Natural killer cell (primary cell): ENCODE measurements at regions not wholly inside any gene's neighbourhood (a gene's known extent, or its start where the extent isn't known, plus 50 kb on each side); places are given as distances from the start of the nearest gene placed in this dataset.

Source experiments
- ATAC-seq, 3 donors: fragments of 150-1000 bp in 2 of 3; fragments of 200-7000 bp in 1 of 3; cut with Tn5 transposase; 1 replicate in 1 of 3; 2 replicates in 2 of 3; pipeline ENCODE4 v1.10.0; 2021; ENCODE audit warnings: mild to moderate bottlenecking in 2 of 3, moderate library complexity in 2 of 3
- DNase-seq, 2 donors: peaks; one replicate each; pipeline versions ENCODE4 v3.0.0 to v3.0.0-alpha.2; 2013 to 2021; ENCODE audit warnings: mixed read lengths in 1 of 2
- H3K27ac ChIP-seq: one replicate; pipeline ENCODE4 v1.5.1; 2013; ENCODE audit warnings: mild to moderate bottlenecking, low read length
- H3K27me3 ChIP-seq: one replicate; pipeline ENCODE4 v1.6.1; 2013; ENCODE audit warnings: low read length; ENCODE audit not compliant: control insufficient read depth, insufficient read depth
- H3K36me3 ChIP-seq: one replicate; pipeline ENCODE4 v1.6.1; 2013; ENCODE audit warnings: low read length; ENCODE audit not compliant: control insufficient read depth, insufficient read depth
- H3K4me1 ChIP-seq: one replicate; pipeline ENCODE4 v1.6.1; 2013; ENCODE audit warnings: low read length; ENCODE audit not compliant: control insufficient read depth, insufficient read depth
- H3K4me3 ChIP-seq: one replicate; pipeline ENCODE4 v1.5.1; 2013; ENCODE audit warnings: low read length
- H3K9me3 ChIP-seq: one replicate; pipeline ENCODE4 v1.6.1; 2013; ENCODE audit warnings: low read length; ENCODE audit not compliant: control insufficient read depth, insufficient read depth
- H3K27ac Mint-ChIP-seq, 2 donors: one replicate each; pipeline ENCODE4 v1.8.0; 2022; ENCODE audit warnings: mild to moderate bottlenecking in 2 of 2, mixed read lengths in 2 of 2, moderate library complexity in 1 of 2
- H3K27me3 Mint-ChIP-seq, 2 donors: one replicate each; pipeline ENCODE4 v1.8.0; 2022; ENCODE audit warnings: low read depth in 2 of 2, mixed read lengths in 2 of 2
- H3K36me3 Mint-ChIP-seq: one replicate; pipeline ENCODE4 v1.8.0; 2022; ENCODE audit warnings: mixed read lengths
- H3K4me1 Mint-ChIP-seq, 2 donors: one replicate each; pipeline ENCODE4 v1.8.0; 2022; ENCODE audit warnings: mixed read lengths in 2 of 2
- H3K4me3 Mint-ChIP-seq: one replicate; pipeline ENCODE4 v1.8.0; 2022; ENCODE audit warnings: mild to moderate bottlenecking, moderate library complexity, mixed read lengths
- H3K9me3 Mint-ChIP-seq, 2 donors: one replicate each; pipeline ENCODE4 v1.8.0; 2022; ENCODE audit warnings: mixed read lengths in 2 of 2
- WGBS: methylation state at CpG from one replicate; pipeline ENCODE4 v1.1.7; 2013; ENCODE audit warnings: missing lambda C conversion rate; ENCODE audit not compliant: insufficient coverage; 5-methylcytosine and 5-hydroxymethylcytosine counted together
- intact Hi-C: fragments of 100-400 bp; cut with micrococcal nuclease; formaldehyde crosslinking; loops from one replicate; pipeline ENCODE4 v1.14.2; 2022
- TF ChIP-seq, protein P1 (sequence below): fragments of 200-600 bp; IDR thresholded peaks from one replicate; pipeline ENCODE4 v1.8.0; 2022; ENCODE audit warnings: antibody characterized with exemption

DNA sequence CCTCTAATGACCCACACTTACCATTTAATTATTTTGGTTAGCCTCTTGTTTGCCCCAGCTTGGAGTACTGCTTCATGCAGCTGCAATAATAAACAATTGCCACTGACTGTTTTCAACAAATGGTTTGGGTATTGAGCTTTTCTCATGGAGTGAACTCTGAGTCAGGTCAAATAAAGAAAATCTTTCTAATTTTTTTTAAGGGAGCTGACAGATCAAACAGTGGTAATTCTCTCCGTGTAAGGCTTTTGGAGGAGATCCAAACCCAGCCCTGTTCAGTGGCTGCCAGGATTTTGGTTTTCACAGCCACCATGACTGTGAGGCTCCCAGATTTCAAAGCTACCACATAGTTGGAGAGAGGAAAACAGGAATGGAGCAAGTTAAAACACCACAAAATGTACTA is 110.7 kb upstream of the EFNA5 start:
- peaks cover 4 to 26% of the 10 kb centered on the region in 2 donors for H3K27me3 Mint-ChIP-seq
- TF ChIP-seq, protein P1, sequence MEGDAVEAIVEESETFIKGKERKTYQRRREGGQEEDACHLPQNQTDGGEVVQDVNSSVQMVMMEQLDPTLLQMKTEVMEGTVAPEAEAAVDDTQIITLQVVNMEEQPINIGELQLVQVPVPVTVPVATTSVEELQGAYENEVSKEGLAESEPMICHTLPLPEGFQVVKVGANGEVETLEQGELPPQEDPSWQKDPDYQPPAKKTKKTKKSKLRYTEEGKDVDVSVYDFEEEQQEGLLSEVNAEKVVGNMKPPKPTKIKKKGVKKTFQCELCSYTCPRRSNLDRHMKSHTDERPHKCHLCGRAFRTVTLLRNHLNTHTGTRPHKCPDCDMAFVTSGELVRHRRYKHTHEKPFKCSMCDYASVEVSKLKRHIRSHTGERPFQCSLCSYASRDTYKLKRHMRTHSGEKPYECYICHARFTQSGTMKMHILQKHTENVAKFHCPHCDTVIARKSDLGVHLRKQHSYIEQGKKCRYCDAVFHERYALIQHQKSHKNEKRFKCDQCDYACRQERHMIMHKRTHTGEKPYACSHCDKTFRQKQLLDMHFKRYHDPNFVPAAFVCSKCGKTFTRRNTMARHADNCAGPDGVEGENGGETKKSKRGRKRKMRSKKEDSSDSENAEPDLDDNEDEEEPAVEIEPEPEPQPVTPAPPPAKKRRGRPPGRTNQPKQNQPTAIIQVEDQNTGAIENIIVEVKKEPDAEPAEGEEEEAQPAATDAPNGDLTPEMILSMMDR, result no peak
- Histone ChIP-seq H3K27me3 (no peaks in the 10 kb centered on the region), H3K4me3 (no peak overlapping the region), H3K4me1 (no peaks in the 10 kb centered on the region), H3K27ac (no peak overlapping the region), H3K9me3 (no peaks in the 10 kb centered on the region), H3K36me3 (no peaks in the 10 kb centered on the region)
- H3K4me3 Mint-ChIP-seq, result no peak overlapping the region
- peaks cover 0 to 4% of the 10 kb centered on the region in 2 donors for H3K9me3 Mint-ChIP-seq
- H3K4me1 Mint-ChIP-seq, result no peaks in the 10 kb centered on the region
- ATAC-seq, result no peak
- H3K36me3 Mint-ChIP-seq, result peaks cover 6% of the 10 kb centered on the region
- no peak for DNase-seq
- WGBS, result 87% methylated on average over 1 of the region's 1 CpG
- no peak overlapping the region for H3K27ac Mint-ChIP-seq
- intact Hi-C loops, result no loop called here

DNA sequence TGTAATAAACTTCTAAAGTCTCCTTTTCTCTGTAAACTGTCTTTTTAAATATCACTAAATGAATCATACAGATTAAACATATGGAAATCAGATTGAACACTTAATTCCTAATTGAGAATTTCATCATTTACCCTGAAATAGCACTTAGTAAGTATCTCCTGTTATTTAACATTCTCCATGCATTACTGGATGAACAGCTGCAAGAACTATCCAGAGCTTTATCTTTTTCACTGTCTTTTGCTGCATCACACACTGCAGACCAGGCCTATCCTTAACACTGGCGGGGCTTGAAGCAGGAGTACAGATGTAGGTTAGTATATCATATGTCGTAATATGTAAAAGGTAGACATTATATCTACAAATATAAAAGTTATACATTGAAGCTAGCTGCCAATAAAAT is 108.7 kb upstream of the EFNA5 start:
- H3K4me1 Mint-ChIP-seq, result no peaks in the 10 kb centered on the region

DNA sequence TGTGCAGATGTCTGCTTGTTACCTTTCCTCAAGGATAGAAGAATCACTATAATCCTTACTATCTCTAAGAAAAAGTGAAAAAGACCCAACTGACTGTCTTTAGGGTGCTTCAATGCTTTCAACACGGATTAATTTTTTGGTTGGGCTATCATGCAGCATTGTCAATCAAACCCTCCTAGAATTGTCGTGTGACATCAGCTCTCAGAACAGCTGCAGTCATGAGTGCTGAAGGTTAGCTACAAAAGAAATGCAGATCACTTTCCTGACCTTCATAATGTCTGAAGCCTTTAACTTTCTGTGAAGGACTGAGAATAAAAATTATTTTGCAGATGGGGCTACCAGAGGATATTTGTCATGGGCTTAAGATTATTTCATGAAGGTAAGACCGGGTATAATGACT is 107.9 kb upstream of the EFNA5 start:
- WGBS, result 74% methylated on average over 2 of the region's 3 CpGs
- intact Hi-C loops, result no loop called here
- no peak for DNase-seq
- Mint-ChIP-seq H3K4me1 (no peaks in the 10 kb centered on the region), H3K4me3 (no peak overlapping the region), H3K27ac (no peak overlapping the region), H3K27me3 (peaks cover 7 to 27% of the 10 kb centered on the region in 2 donors), H3K36me3 (no peaks in the 10 kb centered on the region), H3K9me3 (no peaks in the 10 kb centered on the region)
- no peak overlapping the region for H3K4me3 ChIP-seq
- H3K36me3 ChIP-seq, result no peaks in the 10 kb centered on the region
- H3K9me3 ChIP-seq, result no peaks in the 10 kb centered on the region
- TF ChIP-seq, protein P1, result no peak
- H3K4me1 ChIP-seq, result no peaks in the 10 kb centered on the region
- H3K27me3 ChIP-seq, result no peaks in the 10 kb centered on the region
- ATAC-seq, result no peak
- H3K27ac ChIP-seq, result no peak overlapping the region

More for the DNA sequence above, 108.7 kb upstream of the EFNA5 start:
- Histone ChIP-seq H3K27ac (no peak overlapping the region), H3K27me3 (no peaks in the 10 kb centered on the region), H3K36me3 (no peaks in the 10 kb centered on the region), H3K9me3 (no peaks in the 10 kb centered on the region), H3K4me1 (no peaks in the 10 kb centered on the region), H3K4me3 (no peak overlapping the region)
- H3K36me3 Mint-ChIP-seq, result no peaks in the 10 kb centered on the region
- DNase-seq (no peak), ATAC-seq (no peak)
- peaks cover 4 to 27% of the 10 kb centered on the region in 2 donors for H3K27me3 Mint-ChIP-seq
- TF ChIP-seq, protein P1, result no peak
- no peak overlapping the region for H3K27ac Mint-ChIP-seq
- no peak overlapping the region for H3K4me3 Mint-ChIP-seq
- no CpG with 5 or more reads among the region's 2 CpGs for WGBS
- intact Hi-C loops, result no loop called here
- no peaks in the 10 kb centered on the region for H3K9me3 Mint-ChIP-seq

DNA sequence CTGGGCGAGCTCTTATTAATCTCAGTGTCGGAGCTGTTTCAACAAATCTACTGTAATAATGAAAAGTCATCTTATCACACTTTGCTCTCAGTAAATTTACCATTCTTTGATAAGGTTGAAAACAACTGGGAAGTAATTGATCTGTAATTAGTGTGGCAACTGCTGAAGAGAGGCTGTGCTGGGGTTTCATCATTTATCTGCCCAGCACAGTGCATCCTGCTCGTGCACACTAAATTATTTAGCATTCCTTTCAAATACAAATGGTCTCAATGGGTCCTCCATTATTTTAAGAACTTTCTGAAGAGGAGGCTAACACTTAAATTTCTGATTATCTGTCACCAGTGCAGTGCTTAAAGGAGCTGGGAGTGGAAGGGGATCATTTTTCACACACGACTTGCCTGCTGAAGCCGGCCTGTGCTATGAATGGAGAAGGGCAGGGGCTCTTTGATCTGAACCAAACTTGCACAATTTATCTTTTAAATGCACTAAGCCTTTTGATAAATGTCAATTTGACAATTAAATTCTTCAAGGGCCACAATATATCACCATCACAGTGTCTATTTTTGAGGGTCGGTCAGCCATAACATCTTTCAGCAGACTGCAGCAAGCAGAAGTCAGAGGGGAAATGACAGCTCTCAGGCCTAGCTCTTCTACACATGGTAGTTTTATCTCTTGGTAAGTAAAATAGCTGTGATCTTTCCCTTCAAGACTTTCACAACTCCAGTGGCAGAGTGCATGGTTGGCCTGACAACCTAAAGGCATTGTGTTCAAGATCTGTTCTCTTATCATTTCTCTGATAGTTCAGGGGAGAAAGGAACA is 106.4 kb upstream of the EFNA5 start:
- ATAC-seq (no peak), DNase-seq (no peak)
- Mint-ChIP-seq H3K4me3 (no peak overlapping the region), H3K36me3 (no peaks in the 10 kb centered on the region), H3K27me3 (peaks cover 7 to 40% of the 10 kb centered on the region in 2 donors), H3K4me1 (no peaks in the 10 kb centered on the region), H3K9me3 (no peaks in the 10 kb centered on the region), H3K27ac (no peak overlapping the region)
- Histone ChIP-seq H3K27ac (no peak overlapping the region), H3K4me1 (no peaks in the 10 kb centered on the region), H3K9me3 (no peaks in the 10 kb centered on the region), H3K4me3 (no peak overlapping the region), H3K36me3 (no peaks in the 10 kb centered on the region), H3K27me3 (peaks cover 4% of the 10 kb centered on the region)
- intact Hi-C loops, result no loop called here
- WGBS, result 96% methylated on average over 3 of the region's 6 CpGs
- TF ChIP-seq, protein P1, result no peak
